Keratinocyte (primary cell): ENCODE measurements at regions not wholly inside any gene's neighbourhood (a gene's known extent, or its start where the extent isn't known, plus 50 kb on each side); places are given as distances from the start of the nearest gene placed in this dataset.

ENCODE experiments used
- DNase-seq: peaks from one replicate; pipeline ENCODE4 v3.0.0-alpha.2; 2011; ENCODE audit warnings: low read depth, missing footprints, low spot score
- FAIRE-seq: peaks from 2 replicates; lab custom pipeline; 2011; peaks lifted over from hg19 to GRCh38; lab: Jason Lieb, UNC
- H2AFZ ChIP-seq: 2 replicates; pipeline ENCODE4 v1.6.0; 2012; ENCODE audit warnings: low read length, control low read depth, inconsistent platforms; ENCODE audit not compliant: control insufficient read depth
- H3K27ac ChIP-seq: 2 replicates; pipeline ENCODE4 v1.5.1; 2011; ENCODE audit warnings: low read length; ENCODE audit not compliant: control insufficient read depth, insufficient read depth
- H3K27me3 ChIP-seq: 3 replicates; pipeline ENCODE4 v1.6.0; 2011; ENCODE audit warnings: low read length; ENCODE audit not compliant: control insufficient read depth, insufficient read depth; ENCODE audit errors: extremely low read depth
- H3K36me3 ChIP-seq, 2 experiments: 2 replicates in 1 of 2; 3 replicates in 1 of 2; pipeline ENCODE4 v1.5.1; 2011; ENCODE audit warnings: low read length in 2 of 2, mild to moderate bottlenecking in 1 of 2; ENCODE audit not compliant: control insufficient read depth in 2 of 2, insufficient read depth in 2 of 2; ENCODE audit errors: extremely low read depth in 1 of 2
- H3K4me1 ChIP-seq: 3 replicates; pipeline ENCODE4 v1.5.1; 2011; ENCODE audit warnings: low read length; ENCODE audit not compliant: control insufficient read depth, insufficient read depth; ENCODE audit errors: extremely low read depth
- H3K4me2 ChIP-seq: 3 replicates; pipeline ENCODE4 v1.6.0; 2011; ENCODE audit warnings: low read depth, low read length; ENCODE audit not compliant: control insufficient read depth, insufficient read depth; ENCODE audit errors: extremely low read depth
- H3K4me3 ChIP-seq, 3 experiments: fragments of 200-600 bp in 1 of 3; sonication (generic) in 1 of 3; 2 replicates in 2 of 3; 3 replicates in 1 of 3; pipeline ENCODE4 v1.5.1; 2011 to 2016; ENCODE audit warnings: low read length in 3 of 3, mild to moderate bottlenecking in 3 of 3, control low read depth in 2 of 3, inconsistent platforms in 1 of 3, low read depth in 1 of 3, mixed read lengths in 1 of 3, mixed run types in 1 of 3, moderate library complexity in 1 of 3; ENCODE audit not compliant: control insufficient read depth in 2 of 3, insufficient read depth in 2 of 3; ENCODE audit errors: extremely low read depth in 1 of 3
- H3K79me2 ChIP-seq: 2 replicates; pipeline ENCODE4 v1.6.0; 2012; ENCODE audit warnings: low read length; ENCODE audit not compliant: control insufficient read depth, insufficient read depth
- H3K9ac ChIP-seq: 3 replicates; pipeline ENCODE4 v1.6.0; 2011; ENCODE audit warnings: low read length; ENCODE audit not compliant: control insufficient read depth, insufficient read depth; ENCODE audit errors: extremely low read depth
- H3K9me1 ChIP-seq: 3 replicates; pipeline ENCODE4 v1.6.0; 2011; ENCODE audit warnings: low read length; ENCODE audit not compliant: control insufficient read depth, insufficient read depth; ENCODE audit errors: extremely low read depth
- H3K9me3 ChIP-seq: 2 replicates; pipeline ENCODE4 v1.5.1; 2012; ENCODE audit warnings: low read depth, low read length; ENCODE audit not compliant: control insufficient read depth
- H4K20me1 ChIP-seq: 3 replicates; pipeline ENCODE4 v1.6.0; 2011; ENCODE audit warnings: low read length; ENCODE audit not compliant: control insufficient read depth, insufficient read depth; ENCODE audit errors: extremely low read depth
- EZH2 ChIP-seq: IDR thresholded peaks from one replicate; pipeline ENCODE4 v1.6.1; 2012; ENCODE audit warnings: inconsistent platforms, mild to moderate bottlenecking, low read length, moderate library complexity
- dilution Hi-C: fragments of 300-500 bp; cut with MboI; formaldehyde crosslinking; loops from one replicate; pipeline ENCODE4 v1.7.0; 2020; ENCODE audit warnings: low sequenced_read_pairs; ENCODE audit not compliant: extremely low pct_ligation_motif_present
- TF ChIP-seq, protein P1 (sequence below), 3 experiments: IDR thresholded peaks in 1 of 3; conservative IDR thresholded peaks in 1 of 3; optimal IDR thresholded peaks in 1 of 3; 2 replicates in 2 of 3; 3 replicates in 1 of 3; pipeline versions ENCODE3 to v1.5.1; 2011; ENCODE audit warnings: low read length in 3 of 3, mild to moderate bottlenecking in 3 of 3, moderate library complexity in 2 of 3, control low read depth in 1 of 3, inconsistent platforms in 1 of 3; ENCODE audit not compliant: insufficient read depth in 2 of 3; ENCODE audit errors: extremely low read depth in 1 of 3

DNA sequence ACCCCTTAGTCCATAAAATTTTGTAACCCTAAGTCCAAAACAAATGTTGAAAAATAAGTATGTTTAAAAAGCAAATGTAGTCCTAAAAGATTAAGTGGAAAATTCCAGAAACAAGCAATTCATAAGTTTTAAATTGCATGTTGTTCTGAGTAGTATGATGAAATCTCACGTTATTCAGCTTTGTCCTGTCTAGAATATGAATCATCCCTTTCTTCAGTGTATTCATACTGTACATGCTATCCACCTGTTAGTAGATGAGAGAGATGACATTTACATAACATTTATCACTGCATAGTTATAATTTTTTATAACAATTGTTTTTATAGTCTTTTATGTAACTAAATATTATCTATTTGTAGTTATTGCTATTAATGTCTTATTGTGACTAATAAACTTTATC, 622.3 kb upstream of the CHORDC1 start:
- no peak overlapping the region for H2AFZ ChIP-seq
- FAIRE-seq (no peak), DNase-seq (no peak)
- no peaks in the 10 kb centered on the region for H3K9me1 ChIP-seq
- H3K4me3 ChIP-seq: no peak overlapping the region
- H3K79me2 ChIP-seq: no peaks in the 10 kb centered on the region
- no peak for TF ChIP-seq EZH2
- TF ChIP-seq, protein P1, sequence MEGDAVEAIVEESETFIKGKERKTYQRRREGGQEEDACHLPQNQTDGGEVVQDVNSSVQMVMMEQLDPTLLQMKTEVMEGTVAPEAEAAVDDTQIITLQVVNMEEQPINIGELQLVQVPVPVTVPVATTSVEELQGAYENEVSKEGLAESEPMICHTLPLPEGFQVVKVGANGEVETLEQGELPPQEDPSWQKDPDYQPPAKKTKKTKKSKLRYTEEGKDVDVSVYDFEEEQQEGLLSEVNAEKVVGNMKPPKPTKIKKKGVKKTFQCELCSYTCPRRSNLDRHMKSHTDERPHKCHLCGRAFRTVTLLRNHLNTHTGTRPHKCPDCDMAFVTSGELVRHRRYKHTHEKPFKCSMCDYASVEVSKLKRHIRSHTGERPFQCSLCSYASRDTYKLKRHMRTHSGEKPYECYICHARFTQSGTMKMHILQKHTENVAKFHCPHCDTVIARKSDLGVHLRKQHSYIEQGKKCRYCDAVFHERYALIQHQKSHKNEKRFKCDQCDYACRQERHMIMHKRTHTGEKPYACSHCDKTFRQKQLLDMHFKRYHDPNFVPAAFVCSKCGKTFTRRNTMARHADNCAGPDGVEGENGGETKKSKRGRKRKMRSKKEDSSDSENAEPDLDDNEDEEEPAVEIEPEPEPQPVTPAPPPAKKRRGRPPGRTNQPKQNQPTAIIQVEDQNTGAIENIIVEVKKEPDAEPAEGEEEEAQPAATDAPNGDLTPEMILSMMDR (optimal IDR thresholded peaks at IDR 0.05 in 1 of 3, IDR thresholded peaks at IDR 0.05 in 1 of 3, conservative IDR thresholded peaks at IDR 0.05 in 1 of 3; ENCODE audit: extremely low read depth in 1 of 3, insufficient read depth in 2 of 3, low read length in 3 of 3): no peak
- H3K4me1 ChIP-seq: peaks cover 6% of the 10 kb centered on the region
- no peaks in the 10 kb centered on the region for H4K20me1 ChIP-seq
- no peaks in the 10 kb centered on the region for H3K9me3 ChIP-seq
- dilution Hi-C loops: no loop called here
- H3K27ac ChIP-seq: no peak overlapping the region
- no peak overlapping the region for H3K4me2 ChIP-seq
- H3K27me3 ChIP-seq: no peaks in the 10 kb centered on the region
- no peak overlapping the region for H3K9ac ChIP-seq
- no peaks in the 10 kb centered on the region for H3K36me3 ChIP-seq

DNA sequence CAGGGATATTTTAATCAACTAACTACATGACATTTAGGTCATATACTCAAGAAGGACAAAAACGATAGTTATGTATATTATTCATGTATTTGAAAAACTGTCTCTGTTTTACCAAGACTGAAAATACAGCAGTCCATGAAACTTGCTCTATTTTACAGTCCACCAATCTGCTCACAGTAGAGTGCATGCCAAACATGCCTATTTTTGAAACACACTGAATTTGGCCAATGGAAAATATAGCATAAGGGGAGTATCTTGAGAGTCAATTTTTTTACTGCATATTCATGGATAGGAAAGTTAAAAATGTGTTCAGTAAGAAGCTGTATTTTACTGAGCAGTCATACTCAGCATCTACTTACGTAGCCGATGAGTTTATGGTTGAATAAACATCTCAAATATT, 621.2 kb upstream of the CHORDC1 start:
- Histone ChIP-seq H3K27ac (no peak overlapping the region), H3K27me3 (no peaks in the 10 kb centered on the region), H2AFZ (no peak overlapping the region), H3K4me2 (no peak overlapping the region), H4K20me1 (no peaks in the 10 kb centered on the region), H3K79me2 (no peaks in the 10 kb centered on the region), H3K9me3 (no peaks in the 10 kb centered on the region), H3K9me1 (no peaks in the 10 kb centered on the region), H3K4me1 (peaks cover 6% of the 10 kb centered on the region), H3K9ac (no peak overlapping the region), H3K4me3 (no peak overlapping the region), H3K36me3 (no peaks in the 10 kb centered on the region)
- dilution Hi-C loops: no loop called here
- FAIRE-seq (peak; percentile 20), DNase-seq (no peak)
- TF ChIP-seq EZH2: no peak
- TF ChIP-seq, protein P1 (optimal IDR thresholded peaks at IDR 0.05 in 1 of 3, IDR thresholded peaks at IDR 0.05 in 1 of 3, conservative IDR thresholded peaks at IDR 0.05 in 1 of 3; ENCODE audit: extremely low read depth in 1 of 3, insufficient read depth in 2 of 3, low read length in 3 of 3): no peak
